NCI-H1694 treated with DMSO at 0.1 percent for 48 hours (cell line): ENCODE measurements at regions not wholly inside any gene's neighbourhood (a gene's known extent, or its start where the extent isn't known, plus 50 kb on each side); places are given as distances from the start of the nearest gene placed in this dataset.

Source experiments
- DNase-seq: peaks from one replicate; lab custom pipeline; 2025; lab: John Stamatoyannopoulos, UW

DNA sequence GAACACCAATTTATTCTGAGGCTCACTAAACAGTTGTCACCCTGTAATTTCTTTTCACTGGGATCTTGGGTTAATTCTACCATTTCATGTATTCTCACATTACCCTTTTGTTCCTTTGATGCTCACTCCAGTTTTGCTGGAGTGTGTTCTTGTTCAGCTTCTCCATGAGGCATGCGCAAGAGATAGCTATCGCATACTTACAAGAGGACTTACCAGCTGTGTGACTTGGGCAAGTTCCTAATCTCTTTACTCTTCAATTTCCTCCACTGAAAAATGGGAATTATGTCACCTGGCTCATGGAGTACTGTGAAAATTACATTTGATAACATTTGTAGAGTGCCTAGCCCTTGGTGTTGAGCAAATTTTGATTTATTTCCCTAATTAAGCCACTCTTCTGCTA is 56.5 kb upstream of the JDP2 start:
- DNase-seq = no peak

DNA sequence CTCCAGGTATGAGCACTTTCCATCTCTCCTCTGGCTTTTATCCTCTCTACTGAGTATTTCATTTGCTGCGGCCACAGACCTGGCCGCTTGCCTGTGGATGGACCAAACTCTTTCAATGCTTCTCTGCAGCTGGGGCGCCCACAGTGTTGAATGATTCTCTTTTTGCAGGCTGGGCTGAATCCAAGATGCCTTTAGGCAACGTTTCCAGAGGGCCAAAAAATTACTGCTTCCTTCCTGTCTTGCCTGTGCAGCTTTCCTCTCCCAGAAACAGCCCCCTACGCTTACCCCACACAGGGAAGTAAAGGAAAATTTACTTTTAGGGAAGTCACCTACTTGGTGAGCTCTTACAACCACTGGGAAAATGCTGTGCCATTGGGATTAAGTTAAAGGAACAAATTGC is 55.6 kb upstream of the JDP2 start:
- no peak for DNase-seq

DNA sequence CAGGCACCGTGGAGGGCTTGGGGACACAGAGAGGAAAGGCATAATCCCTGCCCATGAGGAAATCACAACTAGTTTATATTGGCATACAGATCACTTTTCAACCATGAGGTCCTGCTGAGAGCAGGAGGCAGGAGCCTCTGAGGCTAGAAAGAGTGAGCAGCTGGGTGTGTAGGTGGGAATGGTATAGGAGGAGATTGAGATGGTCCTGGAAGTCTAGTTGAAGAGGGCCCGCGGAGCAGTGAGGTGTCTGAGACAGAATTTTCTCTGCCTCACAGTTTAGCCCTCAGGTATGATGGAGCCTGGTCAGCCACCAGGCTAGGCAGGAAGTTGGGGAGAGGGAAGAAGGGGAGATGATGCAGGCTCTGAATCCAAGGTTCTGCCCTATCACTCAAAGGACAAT is 54.7 kb upstream of the JDP2 start:
- DNase-seq = no peak

DNA sequence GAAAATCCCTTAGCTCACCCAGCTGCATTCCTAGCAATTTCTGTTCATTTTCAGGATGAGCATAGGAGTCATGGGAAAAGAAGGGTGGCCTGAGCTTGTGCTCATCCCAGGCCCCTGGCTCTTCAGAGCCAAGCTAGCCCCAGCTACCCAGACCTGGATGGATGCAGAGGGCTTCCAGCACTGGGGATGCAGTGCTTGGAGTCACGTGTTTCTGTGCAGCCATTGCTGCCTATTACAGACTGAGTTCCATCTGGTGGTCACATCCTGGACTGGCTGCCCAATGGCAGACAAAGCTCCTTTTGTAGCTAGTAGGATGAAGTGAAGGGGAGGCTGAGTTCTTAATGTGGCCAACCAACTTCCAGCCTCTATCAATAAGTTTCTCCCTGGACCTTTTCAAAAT is 54.2 kb upstream of the JDP2 start:
- DNase-seq = no peak

DNA sequence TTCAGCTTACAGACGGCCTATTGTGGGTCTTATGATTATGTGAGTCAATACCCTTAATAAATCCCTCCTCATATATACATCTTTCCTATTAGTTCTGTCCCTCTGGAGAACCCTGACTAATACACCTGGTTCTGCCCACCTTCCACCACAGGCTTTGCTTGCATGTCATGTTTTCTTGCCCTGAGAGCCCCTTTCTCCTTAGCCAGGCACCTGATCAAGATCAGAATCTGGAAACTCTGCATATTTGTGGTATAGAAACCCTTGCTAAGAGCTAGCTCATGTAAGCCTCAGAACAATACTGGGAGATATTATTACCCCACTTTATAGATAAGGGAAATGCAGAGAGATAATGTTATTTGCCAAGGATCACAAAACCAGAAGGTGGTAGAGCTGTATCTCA is 52.9 kb upstream of the JDP2 start:
- DNase-seq = no peak

DNA sequence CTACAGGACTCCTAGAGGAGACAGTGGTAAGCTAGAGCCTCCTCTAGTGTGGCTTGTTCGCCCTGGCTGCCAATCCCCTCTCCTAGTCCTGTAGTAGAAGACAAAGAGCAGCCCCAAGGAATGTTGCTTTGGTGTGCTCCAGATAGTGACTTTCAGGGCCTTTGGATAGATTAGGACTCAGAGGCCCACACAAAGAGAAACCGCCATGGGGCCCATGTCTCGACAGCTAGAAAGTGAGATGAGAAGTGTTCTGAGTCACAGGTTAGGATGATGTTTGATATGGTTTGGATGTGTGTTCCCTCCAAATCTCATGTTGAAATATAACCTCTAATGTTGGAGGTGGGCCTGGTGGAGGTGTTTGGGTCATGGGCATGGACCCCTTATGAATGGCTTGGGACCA is 51.8 kb upstream of the JDP2 start:
- no peak for DNase-seq
